ENCODE measurements at regions not wholly inside any gene's neighbourhood (a gene's known extent, or its start where the extent isn't known, plus 50 kb on each side); places are given as distances from the start of the nearest gene placed in this dataset.

- DNase-seq: no peak
Observed at GRCh38 chr4:119930546-119930945, 136.1 kb downstream of the MAD2L1 start.

DNA sequence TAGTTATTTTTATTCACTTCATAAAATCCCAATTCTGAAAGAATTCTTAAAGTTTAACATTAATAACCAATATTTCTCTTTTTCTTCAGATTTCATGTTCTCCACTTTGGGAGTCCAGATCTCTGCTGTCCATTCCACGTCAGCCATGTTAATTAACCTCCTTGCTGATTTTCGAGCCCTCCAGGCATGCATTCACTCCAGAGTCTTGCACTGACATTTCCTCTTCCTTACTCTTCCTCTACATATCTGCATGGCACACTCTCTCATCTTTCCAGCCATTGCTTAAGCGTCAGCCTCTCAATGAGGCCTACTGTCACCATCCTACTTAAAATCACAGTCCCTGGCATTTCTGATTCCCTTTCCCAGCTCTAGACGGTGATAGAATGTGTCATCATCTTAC is 144.8 kb downstream of the MAD2L1 start:
- DNase-seq: no peak

GRCh38 chr4:119906277-119906676 is 160.4 kb downstream of the MAD2L1 start:
- no peak for DNase-seq

DNA sequence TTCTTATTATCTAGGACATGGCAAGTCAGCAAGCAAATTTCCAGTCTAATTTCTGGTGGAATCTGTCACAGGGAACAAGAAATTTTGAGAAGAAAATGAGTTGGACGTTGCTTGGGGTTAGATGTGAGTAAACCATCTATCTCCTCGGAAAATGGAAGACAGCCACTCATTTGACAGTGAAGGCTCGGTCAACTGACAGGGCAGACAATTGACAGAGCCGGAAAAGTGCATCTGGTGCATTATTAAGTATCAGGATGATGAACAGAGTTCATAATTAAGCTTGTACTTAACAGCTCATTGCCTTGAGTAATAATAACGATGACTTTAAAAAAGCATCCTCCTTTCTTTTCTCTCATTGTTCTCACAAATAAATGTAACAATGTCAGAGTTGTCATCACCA is 168.4 kb downstream of the MAD2L1 start:
- DNase-seq: no peak

DNA sequence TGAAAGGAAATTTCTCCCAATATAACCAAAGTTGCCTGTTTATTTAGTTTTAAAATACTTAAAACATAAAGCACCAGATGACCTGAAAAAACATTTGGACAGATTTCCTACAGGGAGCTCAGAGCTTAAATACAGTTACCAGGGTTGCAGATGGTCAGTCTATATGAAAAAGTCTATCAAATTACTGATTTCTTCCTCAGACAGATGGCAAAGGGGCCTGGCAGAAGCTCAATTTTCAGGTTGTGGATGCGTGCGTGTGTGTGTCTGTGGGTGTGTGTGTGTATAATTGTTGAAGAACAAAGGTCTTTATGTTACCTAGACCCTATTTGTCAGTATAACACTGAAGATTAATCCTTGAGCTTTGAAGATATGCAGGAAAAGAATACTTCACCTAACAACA is 169.4 kb downstream of the MAD2L1 start:
- peak; percentile 94 for DNase-seq

- DNase-seq: no peak
Observed at GRCh38 chr4:119894650-119895208, 171.9 kb downstream of the MAD2L1 start.

GRCh38 chr4:119873794-119874325 is 192.8 kb downstream of the MAD2L1 start:
- DNase-seq: no peak

DNA sequence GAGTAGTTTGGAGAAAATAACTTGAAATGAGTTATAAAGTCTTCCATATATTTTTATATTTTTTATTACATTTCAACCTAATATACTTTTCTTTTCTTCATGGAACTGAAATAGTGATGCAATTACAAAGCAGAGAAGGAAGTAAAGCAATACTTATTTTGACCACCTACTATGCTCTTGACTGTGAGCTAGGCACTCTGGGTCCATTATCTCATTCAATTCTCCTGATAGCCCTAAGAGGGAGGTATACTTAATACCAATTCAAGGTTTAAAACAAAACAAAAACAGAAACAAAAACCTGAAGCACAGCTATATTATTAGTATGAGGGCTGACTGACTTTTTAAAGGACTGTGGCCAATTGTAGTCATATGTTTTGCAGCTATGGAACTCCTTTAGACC is 193.5 kb downstream of the MAD2L1 start:
- DNase-seq: no peak

- DNase-seq: no peak
Observed at GRCh38 chr4:119872371-119873016, 194.2 kb downstream of the MAD2L1 start.

- DNase-seq: no peak
Observed at GRCh38 chr4:119870856-119871255, 195.8 kb downstream of the MAD2L1 start.

- DNase-seq: no peak
Observed at GRCh38 chr4:119865789-119866188, 200.9 kb downstream of the MAD2L1 start.

DNA sequence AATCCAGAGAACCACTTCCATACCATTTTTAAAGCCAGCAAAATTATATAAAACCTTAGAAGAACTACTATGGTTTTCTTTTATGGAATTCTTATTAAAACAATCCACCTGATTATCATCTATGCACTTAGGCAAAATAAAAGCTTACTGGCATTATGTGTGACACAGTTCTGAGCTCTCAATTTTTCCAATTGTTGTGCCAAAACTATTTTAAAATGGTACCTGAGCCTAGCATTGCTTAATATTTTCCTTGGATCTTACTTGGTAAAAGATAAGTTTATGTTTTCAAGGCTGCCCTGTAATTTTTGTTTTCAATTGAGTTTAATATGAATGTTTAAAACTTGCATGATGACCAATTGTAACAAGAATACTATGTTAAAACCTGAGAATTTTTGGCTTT is 201.3 kb downstream of the MAD2L1 start:
- DNase-seq: no peak

GRCh38 chr4:119861731-119862130 is 204.9 kb downstream of the MAD2L1 start:
- DNase-seq: no peak

DNA sequence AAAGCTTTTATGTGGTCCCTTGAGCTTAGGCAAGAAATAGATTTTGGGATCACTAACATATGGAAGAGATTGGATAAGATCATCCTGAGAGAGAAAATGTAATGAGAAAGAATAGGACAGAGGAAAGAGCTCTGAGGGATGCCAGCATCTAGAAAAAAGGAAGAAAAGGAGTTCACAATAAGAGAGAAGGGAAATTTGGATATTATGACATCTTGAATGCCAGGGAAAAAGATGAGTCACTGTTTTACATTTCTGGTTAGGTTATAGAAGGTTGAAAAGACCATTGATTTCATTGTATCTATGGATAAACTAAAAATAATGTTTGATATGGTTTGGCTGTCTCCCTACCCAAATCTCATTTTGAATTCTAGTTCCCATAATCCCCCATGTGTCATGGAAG is 208.5 kb downstream of the MAD2L1 start:
- no peak for DNase-seq

DNA sequence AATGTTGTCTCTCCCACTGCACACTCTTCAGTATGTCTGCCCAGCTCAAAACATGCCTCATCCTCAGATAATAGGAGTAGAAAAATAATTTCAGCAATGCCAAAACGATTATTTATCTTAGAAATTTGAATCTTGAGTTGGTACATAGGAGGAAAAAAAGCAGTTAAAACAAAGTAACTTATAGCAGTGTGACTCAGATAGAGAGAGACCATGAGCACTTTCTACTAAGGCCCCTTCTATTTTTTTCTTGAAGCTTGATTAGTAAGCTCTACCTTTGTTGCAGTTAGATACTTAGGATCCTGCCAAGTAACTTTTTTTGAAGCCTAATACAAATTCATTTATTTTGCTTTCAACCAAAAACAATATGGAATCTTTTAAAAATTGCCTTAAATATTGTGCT is 212.3 kb downstream of the MAD2L1 start:
- DNase-seq: no peak

GRCh38 chr4:119851649-119852048 is 215.0 kb downstream of the MAD2L1 start:
- DNase-seq: no peak

DNA sequence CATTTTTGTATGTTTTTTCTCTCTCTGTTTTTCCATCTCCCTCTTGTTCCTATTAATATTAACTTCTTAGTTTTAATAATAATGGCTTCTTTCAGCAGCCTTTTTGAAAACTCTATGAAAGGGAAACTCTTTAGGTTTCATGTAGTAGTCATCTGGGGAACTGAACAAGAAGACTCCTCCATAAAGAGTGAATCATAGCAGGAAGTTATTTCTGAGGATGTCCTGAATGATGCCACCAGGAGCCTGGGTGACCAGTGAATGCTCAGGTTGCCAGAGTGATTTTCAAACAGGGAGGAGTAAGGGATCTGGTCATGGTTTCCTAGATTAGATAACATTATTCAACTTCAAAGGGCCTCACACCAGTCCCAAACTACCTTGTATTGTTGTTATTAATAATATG is 212.8 kb upstream of the PDE5A start:
- DNase-seq: no peak

DNA sequence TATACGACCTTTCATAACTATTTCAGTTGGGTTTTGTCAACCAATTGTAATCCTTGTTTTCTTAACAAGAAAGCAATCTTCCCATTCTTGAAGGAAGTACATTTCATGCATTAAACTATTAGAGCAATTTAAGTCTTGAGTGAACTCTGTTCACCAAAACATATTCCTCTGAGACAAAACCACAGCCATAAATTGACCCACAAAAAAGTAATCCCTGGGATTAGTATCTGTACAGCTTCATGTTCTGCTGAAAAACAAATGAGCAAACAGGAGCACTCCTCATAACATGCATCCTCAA is 207.0 kb upstream of the PDE5A start:
- DNase-seq: no peak

GRCh38 chr4:119834906-119835612 is 206.5 kb upstream of the PDE5A start:
- DNase-seq: no peak

DNA sequence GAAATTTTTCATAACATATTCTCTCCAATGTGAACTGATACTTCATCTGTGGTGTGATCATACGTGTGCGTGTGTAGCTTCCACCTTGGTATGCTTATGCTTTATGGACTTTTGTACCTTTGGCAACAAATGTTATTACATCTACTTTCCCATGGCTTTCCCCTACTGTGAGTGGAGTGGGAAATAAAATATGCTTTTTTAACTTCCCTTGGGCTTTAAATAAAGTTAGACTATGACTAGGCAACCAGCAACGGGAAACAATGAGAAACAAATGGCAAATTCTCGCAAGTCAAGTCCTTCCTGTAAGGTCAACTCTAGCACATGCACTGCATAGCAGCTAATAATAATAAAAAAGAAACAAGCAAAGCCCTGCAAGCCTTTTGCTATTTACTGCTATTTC is 205.0 kb upstream of the PDE5A start:
- no peak for DNase-seq

- no peak for DNase-seq
Observed at GRCh38 chr4:119832776-119833175, 204.2 kb upstream of the PDE5A start.

DNA sequence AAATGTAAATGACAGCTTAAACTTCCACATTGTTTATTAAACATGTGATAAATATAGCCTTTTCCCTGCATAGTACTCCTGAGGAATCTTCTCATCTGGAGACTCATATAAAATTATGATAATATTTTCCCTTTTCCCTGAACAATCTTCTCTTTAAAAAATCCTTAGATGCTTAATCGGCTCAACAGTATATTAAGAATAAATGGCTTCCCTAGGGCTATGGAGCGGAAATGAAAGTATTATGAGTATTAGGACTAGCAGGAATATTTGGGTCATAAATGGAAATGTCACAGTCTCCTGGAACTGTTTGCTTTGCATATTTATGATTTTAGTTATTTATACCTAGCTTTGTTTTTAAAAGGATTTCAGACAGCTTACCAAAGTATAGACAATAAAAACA is 200.7 kb upstream of the PDE5A start:
- DNase-seq: no peak

DNA sequence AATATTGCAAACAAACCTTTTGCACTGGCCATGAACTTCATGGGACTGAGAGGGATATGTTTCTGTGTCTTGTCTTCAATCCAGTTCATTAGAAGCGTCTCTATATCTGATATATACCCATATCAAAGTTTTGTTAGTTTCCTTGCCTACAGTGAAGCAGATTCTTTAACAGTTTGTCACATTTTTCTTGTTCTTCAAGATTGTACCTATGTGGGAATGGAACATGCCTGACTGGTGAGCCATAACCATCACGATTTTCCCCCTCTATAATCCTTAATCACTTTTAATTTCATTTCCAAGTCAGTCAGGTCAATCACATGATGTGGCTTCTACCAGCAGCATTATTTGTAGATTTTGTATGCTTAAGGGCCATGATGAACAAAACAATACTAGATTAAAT is 197.1 kb upstream of the PDE5A start:
- DNase-seq: no peak

DNA sequence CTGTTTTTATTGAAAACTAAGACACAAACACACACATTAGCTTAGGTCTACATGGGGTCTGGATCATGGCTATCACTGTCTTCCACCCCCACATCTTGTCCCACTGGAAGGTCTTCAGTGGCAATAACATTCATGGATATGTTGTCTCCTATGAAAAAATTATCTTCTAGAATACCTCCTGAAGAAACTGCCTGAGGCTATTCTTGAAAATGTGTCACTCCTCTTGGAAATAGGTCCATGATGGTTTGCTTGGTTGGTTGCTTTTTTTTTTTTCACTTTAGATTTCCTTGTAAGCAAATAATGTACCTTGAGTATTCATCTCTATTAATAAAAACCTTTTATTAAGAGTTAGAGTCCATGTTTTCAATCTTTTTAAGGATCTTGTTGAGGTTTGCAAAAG is 195.3 kb upstream of the PDE5A start:
- no peak for DNase-seq

DNA sequence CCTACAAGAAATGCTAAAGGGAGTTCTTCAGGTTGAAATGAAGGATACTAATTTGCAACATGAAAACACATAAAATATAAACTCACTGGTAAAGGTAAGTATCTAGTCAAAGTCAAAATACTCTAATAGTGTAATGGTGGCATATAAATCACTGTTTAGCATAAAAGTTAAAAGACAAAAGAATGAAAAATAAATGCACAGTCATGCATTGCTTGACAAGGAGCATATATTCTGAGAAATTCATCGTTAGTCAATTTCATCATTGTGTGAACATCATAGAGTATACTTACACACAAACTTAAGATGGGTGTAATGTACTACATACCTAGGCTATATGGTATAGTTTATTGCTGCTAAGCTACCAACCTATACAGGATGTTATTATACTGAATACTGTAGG is 194.4 kb upstream of the PDE5A start:
- no peak for DNase-seq
